IPS DF 4.7 (cell line): ENCODE measurements at regions not wholly inside any gene's neighbourhood (a gene's known extent, or its start where the extent isn't known, plus 50 kb on each side); places are given as distances from the start of the nearest gene placed in this dataset.

ENCODE experiments used
- DNase-seq: peaks from one replicate; pipeline ENCODE4 v3.0.0-alpha.2; 2013; ENCODE audit warnings: low spot score; ENCODE audit errors: extremely low read depth

GRCh38 chr2:12928775-12929401, 212.2 kb downstream of the TRIB2 start:
- DNase-seq, result no peak

- no peak for DNase-seq
Measured at GRCh38 chr2:12929758-12930157, 213.0 kb downstream of the TRIB2 start.

GRCh38 chr2:12930391-12930790, 213.7 kb downstream of the TRIB2 start:
- DNase-seq, result no peak

GRCh38 chr2:12931186-12931844, 214.6 kb downstream of the TRIB2 start:
- peak; percentile 22 for DNase-seq

GRCh38 chr2:12932192-12932591, 215.5 kb downstream of the TRIB2 start:
- no peak for DNase-seq

- no peak for DNase-seq
Measured at GRCh38 chr2:12934146-12934756, 217.5 kb downstream of the TRIB2 start.

- no peak for DNase-seq
Measured at GRCh38 chr2:12935222-12935621, 218.5 kb downstream of the TRIB2 start.

GRCh38 chr2:12935796-12936195, 219.1 kb downstream of the TRIB2 start:
- no peak for DNase-seq

- no peak for DNase-seq
Measured at GRCh38 chr2:12941203-12941602, 224.5 kb downstream of the TRIB2 start.

- no peak for DNase-seq
Measured at GRCh38 chr2:12948231-12948960, 231.7 kb downstream of the TRIB2 start.

- DNase-seq, result no peak
Measured at GRCh38 chr2:12948961-12949353, 232.2 kb downstream of the TRIB2 start.

GRCh38 chr2:12949406-12949805, 232.7 kb downstream of the TRIB2 start:
- no peak for DNase-seq

- DNase-seq, result no peak
Measured at GRCh38 chr2:12950174-12950573, 233.4 kb downstream of the TRIB2 start.

GRCh38 chr2:12950957-12951656, 234.4 kb downstream of the TRIB2 start:
- no peak for DNase-seq

GRCh38 chr2:12951657-12951973, 234.9 kb downstream of the TRIB2 start:
- no peak for DNase-seq

- no peak for DNase-seq
Measured at GRCh38 chr2:12953596-12953995, 236.9 kb downstream of the TRIB2 start.

GRCh38 chr2:12955864-12956263, 239.1 kb downstream of the TRIB2 start:
- no peak for DNase-seq

- no peak for DNase-seq
Measured at GRCh38 chr2:12957251-12957650, 240.5 kb downstream of the TRIB2 start.

GRCh38 chr2:12959935-12960334, 243.2 kb downstream of the TRIB2 start:
- no peak for DNase-seq

- no peak for DNase-seq
Measured at GRCh38 chr2:12960671-12961070, 243.9 kb downstream of the TRIB2 start.

GRCh38 chr2:12964904-12965539, 248.3 kb downstream of the TRIB2 start:
- DNase-seq, result no peak
